ENCODE measurements at regions not wholly inside any gene's neighbourhood (a gene's known extent, or its start where the extent isn't known, plus 50 kb on each side); places are given as distances from the start of the nearest gene placed in this dataset.

DNA sequence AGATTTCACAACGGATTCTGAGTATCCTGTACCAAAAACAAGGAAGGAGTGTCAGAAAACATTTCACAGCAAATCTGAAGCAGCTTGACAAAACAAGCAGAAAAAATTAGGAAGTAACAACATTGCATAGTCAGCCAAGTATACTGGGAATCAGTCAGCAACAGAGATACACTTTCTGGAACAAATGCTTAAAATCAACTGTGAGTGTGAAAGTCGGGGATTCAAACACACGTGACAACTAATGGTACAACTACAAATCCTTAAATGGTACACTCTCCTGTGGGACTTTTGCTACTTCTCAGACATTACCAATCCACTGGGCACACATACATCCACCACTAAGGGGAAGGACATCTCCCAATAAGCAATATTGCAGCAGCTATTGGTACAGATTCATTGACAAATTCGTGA, 296.6 kb upstream of the MME start:
- TF ChIP-seq, protein P1, sequence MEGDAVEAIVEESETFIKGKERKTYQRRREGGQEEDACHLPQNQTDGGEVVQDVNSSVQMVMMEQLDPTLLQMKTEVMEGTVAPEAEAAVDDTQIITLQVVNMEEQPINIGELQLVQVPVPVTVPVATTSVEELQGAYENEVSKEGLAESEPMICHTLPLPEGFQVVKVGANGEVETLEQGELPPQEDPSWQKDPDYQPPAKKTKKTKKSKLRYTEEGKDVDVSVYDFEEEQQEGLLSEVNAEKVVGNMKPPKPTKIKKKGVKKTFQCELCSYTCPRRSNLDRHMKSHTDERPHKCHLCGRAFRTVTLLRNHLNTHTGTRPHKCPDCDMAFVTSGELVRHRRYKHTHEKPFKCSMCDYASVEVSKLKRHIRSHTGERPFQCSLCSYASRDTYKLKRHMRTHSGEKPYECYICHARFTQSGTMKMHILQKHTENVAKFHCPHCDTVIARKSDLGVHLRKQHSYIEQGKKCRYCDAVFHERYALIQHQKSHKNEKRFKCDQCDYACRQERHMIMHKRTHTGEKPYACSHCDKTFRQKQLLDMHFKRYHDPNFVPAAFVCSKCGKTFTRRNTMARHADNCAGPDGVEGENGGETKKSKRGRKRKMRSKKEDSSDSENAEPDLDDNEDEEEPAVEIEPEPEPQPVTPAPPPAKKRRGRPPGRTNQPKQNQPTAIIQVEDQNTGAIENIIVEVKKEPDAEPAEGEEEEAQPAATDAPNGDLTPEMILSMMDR (IDR thresholded peaks at IDR 0.05), result no peak
- no peak for TF ChIP-seq EZH2 (IDR thresholded peaks at IDR 0.05; ENCODE audit: borderline replicate concordance, insufficient read depth, low read depth, low read length, poor library complexity, severe bottlenecking)

Measured in B cell (primary cell).